ENCODE measurements at regions not wholly inside any gene's neighbourhood (a gene's known extent, or its start where the extent isn't known, plus 50 kb on each side); places are given as distances from the start of the nearest gene placed in this dataset.

GRCh38 chr15:29638011-29638410 is 184.3 kb downstream of the TJP1 start:
- no peak for TF ChIP-seq POLR2A (IDR thresholded peaks at IDR 0.05)
- TF ChIP-seq, protein P1, sequence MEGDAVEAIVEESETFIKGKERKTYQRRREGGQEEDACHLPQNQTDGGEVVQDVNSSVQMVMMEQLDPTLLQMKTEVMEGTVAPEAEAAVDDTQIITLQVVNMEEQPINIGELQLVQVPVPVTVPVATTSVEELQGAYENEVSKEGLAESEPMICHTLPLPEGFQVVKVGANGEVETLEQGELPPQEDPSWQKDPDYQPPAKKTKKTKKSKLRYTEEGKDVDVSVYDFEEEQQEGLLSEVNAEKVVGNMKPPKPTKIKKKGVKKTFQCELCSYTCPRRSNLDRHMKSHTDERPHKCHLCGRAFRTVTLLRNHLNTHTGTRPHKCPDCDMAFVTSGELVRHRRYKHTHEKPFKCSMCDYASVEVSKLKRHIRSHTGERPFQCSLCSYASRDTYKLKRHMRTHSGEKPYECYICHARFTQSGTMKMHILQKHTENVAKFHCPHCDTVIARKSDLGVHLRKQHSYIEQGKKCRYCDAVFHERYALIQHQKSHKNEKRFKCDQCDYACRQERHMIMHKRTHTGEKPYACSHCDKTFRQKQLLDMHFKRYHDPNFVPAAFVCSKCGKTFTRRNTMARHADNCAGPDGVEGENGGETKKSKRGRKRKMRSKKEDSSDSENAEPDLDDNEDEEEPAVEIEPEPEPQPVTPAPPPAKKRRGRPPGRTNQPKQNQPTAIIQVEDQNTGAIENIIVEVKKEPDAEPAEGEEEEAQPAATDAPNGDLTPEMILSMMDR (IDR thresholded peaks at IDR 0.05), result no peak
